HG03521 (cell line): ENCODE measurements at regions not wholly inside any gene's neighbourhood (a gene's known extent, or its start where the extent isn't known, plus 50 kb on each side); places are given as distances from the start of the nearest gene placed in this dataset.
"Not testable (repeated sequence)": the region's sequence is repeated elsewhere in the genome, so short reads cannot be mapped to it uniquely, and the experiment has no call there.

Source experiments
- ATAC-seq: cut with Tn5 transposase; IDR thresholded peaks from one replicate; pipeline ENCODE4 v1.9.1; 2021; ENCODE audit warnings: mild to moderate bottlenecking, moderate library complexity; ENCODE audit not compliant: unreplicated experiment

GRCh38 chr10:124245806-124246440, 152.5 kb upstream of the CHST15 start:
- no peak for ATAC-seq

- ATAC-seq = no peak
Observed at GRCh38 chr10:124245191-124245590, 151.8 kb upstream of the CHST15 start.

DNA sequence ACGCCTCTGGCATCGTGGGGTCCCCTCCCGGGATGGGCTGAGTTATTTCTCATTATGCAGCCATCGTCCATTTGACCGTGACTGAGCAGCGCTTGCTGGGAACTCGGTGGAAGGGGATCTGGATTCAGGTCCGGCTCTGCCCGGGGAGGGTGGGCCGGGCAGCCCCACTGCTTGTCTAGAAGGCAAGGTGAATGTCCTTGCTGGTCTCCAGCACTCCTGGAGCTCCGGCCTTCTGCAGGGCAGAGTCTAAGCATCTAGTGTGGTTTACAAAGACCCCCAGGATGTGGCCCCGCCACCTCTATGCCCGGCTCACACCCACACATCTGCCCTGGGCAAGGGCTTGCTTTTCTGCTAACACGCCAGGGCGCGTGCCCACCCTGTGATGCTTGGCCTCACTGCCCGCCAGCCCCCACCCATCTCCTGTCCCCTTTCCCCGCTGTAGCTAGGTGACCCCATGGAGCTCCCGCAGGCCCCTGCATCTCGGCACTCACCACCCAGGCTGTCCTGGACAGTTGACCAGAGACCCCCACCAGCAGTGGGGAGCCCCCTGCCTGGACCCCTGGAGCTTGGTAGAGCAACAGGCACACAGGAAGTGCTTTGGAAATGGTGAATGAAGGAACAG, 151.0 kb upstream of the CHST15 start:
- ATAC-seq = no peak

DNA sequence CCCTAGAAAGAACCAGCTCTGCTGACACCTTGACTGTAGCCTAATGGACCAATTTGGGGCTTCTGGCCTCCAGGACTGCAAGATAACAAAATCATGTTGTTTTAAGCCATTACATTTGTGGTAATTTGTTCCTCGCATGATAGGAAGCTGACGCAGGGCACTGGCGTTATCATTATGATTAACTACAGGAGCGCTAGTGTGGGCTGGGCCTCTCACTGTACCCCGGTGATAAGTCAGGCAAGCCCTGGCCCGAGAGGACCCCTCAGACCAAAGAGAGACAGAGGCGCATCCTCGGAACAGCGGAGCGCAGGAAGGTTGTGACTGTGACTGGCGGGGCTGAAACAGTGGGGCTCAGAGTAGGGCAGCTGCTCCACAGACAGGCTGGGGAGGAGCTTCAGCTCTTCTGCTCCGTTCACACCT, 150.3 kb upstream of the CHST15 start:
- ATAC-seq = no peak

- no peak for ATAC-seq
Observed at GRCh38 chr10:124242791-124243190, 149.4 kb upstream of the CHST15 start.

GRCh38 chr10:124242365-124242764, 149.0 kb upstream of the CHST15 start:
- no peak for ATAC-seq

DNA sequence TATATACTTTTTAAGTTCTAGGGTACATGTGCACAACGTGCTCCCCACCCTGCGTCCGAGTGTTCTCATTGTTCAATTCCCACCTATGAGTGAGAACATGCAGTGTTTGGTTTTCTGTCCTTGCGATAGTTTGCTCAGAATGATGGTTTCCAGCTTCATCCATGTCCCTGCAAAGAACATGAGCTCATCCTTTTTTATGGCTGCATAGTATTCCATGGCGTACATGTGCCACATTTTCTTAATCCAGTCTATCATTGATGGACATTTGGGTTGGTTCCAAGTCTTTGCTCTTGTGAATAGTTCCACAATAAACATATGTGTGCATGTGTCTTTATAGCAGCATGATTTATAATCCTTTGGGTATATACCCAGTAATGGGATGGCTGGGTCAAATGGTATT, 148.1 kb upstream of the CHST15 start:
- ATAC-seq = not testable (repeated sequence)

GRCh38 chr10:124240839-124241291, 147.5 kb upstream of the CHST15 start:
- ATAC-seq = no peak

DNA sequence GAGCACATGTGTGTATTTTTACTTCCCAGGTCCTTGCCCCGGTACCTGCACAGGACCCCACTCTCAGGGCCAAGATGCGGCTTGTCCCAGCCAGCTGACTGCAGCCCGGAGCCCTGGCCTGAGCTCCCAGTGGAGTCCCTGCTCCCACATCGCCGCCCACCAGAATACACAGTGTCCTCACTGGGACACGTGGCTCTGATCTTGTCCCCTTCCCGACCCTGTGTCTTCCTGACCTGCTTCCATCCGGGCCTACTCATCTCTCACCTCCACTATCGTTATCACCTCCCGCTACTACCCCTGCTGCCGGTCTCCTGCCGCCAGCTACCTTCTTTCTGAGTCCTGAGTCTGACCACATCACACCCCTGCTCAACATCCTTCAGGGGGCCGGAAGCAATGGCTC, 146.3 kb upstream of the CHST15 start:
- ATAC-seq = no peak

DNA sequence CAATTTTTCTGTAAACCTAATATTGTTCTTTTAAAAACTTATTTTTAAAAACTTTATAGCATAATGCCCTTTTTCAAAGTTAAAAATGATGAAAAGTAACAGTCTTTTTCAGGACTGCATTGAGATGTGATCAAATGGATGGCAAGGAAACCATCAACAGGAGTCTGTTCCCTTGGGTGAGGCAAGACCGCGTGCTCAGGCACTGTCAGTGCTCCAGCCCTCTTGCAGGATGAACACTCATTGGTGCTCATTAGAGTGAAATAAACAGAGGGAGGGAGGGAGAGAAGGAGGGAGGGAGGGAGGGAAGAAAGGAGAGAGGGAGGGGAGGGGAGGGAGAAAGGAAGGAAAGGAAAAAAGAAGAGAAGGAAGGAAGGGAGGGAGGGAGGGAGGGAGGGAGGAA, 145.7 kb upstream of the CHST15 start:
- no peak for ATAC-seq

DNA sequence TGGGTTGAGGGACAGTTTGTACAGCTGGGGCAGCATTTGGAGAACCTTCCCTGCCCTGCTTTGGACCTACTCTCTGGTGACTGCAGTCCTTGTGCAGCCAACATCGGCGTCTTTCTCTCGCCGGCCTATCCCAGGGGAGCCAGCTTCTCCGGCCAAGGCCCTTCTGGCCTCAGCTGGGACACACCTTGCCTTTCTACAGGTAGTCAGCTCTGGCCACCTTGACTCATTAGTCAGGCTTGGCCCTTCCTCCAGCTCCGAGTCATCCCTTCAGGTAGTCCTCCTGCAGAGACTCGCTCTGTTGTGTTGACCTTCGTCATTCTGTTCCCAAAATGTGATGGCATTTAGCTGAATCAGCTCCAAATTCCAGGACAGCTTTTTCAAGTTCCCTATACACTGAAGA, 145.0 kb upstream of the CHST15 start:
- ATAC-seq = no peak

- no peak for ATAC-seq
Observed at GRCh38 chr10:124237282-124237961, 144.0 kb upstream of the CHST15 start.

DNA sequence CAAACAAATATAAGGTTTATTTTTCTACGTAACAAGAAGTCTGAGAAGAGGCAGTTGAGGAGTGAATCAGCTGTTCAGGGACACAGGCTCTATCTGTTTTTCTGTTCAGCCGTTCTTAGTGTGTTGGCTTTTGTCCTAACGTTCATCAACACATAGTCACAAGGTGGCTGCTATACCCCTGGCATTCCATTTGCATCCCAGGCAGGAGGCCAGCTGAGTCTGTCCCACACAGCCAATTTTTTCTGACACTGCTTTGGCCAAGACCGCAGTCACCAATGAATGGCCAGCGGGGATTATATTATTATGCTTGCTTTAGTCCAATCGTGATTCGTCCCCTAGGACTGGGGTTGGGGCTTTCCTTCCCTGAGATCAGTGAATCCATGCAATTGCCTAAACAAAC, 143.4 kb upstream of the CHST15 start:
- ATAC-seq = no peak

DNA sequence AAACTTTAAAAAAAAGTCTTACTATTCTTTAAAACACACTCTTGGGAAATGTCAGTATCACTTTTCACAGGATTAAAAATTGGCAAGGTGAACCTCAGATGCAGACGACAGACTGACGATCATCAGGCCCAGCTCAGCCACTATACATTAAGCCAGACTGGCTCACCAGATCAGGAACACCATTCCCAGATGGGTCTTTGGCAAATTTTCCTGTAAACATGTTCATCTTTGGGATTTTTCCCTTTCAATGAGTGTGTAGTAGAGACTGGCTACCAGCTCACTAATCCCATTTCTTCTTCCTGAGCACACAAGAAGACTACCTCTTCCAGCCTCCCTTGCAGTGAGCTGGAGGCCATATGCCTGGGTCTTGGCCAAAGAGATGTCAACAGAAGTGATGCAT, 142.7 kb upstream of the CHST15 start:
- ATAC-seq = no peak

GRCh38 chr10:124235232-124235631, 141.8 kb upstream of the CHST15 start:
- ATAC-seq = no peak

DNA sequence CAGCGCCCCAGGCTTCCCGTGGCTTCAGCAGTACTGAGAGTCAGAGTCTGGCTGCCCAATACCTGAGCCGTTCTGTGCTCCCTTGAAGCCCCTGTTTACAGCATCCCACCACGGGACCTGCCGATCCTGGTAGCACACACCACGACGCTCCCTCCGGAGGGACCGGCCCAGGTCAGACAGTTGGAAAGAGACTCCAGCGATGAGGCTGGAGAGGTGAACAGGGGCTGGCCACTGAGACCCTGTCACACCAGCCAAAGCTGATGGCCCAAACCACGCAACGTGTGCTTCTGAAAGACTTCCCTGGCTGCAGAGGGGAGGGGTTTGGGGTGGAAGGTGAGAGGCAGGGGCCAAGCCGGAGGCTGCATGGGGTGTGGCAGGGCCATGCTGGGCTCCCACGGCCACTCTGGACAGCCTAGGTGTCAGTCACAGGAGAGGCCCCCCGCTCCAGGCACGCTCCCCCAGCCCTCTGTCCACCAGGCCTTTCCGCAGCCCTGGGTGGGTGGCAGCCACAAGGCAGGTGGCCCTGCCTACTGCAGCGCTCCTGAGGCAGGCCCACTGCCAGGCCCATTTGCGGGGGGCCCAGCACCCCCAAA, 140.2 kb upstream of the CHST15 start:
- ATAC-seq = no peak

DNA sequence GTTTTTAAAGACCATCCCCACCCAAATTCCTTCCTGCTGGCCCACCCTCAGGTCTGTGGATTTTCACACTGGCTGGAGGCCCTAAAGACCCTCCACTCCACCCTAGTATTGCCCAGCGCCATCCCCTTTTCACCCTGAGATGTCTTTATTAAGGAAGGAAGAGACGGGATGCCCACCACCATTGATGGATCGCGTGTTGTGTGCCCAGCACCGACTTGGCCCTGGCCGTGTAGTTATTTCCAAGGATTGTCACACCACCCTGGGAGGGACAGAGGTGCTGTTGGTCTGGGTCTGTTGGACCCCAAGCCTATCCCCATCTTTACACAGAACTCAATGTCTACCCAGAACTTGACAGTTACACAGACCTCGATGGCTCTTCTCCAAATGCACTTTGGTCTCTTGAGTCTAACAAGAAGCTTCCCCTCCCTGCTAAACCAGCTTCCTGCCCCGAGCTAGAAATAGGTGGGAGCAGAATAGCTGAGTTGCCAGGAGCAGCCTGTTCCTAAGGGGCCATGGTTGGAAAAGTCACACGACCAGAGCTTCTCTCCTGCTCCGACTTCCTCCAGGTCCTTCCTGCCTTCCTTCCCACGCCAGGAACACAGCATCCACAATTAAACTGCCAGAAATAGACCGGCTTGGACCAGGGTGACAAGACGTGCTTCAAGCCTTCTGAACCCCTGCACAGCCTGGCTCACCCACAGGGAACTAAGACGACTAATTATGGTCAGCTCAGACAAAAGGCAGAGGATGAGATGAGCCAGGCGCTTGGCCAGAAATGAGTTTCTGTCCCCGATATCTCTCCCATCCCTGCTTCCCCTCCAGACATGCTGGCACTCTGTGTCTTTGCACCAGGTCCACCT, 139.5 kb upstream of the CHST15 start:
- no peak for ATAC-seq

GRCh38 chr10:124231168-124232155, 138.1 kb upstream of the CHST15 start:
- ATAC-seq = peak; percentile 47

DNA sequence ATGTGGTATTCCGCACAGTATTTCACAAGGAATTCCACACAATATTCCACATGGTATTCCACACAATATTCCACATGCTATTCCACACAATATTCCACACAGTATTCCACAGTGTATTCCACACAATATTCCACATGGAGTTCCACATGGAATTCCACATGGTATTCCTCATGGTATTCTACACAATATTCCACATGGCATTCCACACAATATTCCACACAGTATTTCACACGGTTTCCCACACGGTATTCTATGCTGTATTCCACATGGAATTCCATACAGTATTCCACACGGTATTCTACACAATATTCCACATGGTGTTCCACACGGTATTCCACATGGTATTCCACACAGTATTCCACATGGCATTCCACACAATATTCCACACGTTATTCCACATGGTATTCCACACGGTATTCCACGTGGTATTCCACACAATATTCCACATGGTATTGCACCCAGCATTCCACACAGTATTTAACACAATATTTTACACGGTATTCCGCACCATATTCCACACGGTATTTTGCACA, 137.3 kb upstream of the CHST15 start:
- no peak for ATAC-seq
